Stimulated activated CD4-positive, alpha-beta T cell treated with anti-CD3 and anti-CD28 coated beads, Interleukin-15, amount 100 ng/mL, for 48 hours (primary cell): ENCODE measurements at regions not wholly inside any gene's neighbourhood (a gene's known extent, or its start where the extent isn't known, plus 50 kb on each side); places are given as distances from the start of the nearest gene placed in this dataset.

ENCODE experiments used
- DNase-seq, 2 donors: peaks; one replicate each; pipeline ENCODE4 v3.0.0-alpha.2; 2020; ENCODE audit warnings: low read depth in 2 of 2

DNA sequence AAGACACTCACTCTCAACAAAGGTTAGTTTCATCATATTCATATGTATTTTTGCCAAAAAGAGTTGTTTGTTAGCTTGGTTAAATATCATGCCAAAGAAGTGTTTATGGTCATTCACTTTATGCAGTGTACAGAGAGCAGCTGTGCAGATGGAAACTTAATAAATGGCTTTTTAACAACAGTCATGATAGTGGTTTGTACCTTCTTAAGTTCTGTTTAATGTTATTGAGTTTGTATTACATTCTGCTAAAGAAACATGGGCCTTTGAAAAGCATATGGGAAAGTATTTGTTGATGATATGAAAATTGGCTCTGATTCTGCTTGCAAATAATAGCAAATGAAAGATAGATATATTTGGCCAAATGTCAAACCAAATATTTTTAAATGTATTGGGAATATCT, 607.3 kb downstream of the NCAM2 start:
- DNase-seq, result no peak

DNA sequence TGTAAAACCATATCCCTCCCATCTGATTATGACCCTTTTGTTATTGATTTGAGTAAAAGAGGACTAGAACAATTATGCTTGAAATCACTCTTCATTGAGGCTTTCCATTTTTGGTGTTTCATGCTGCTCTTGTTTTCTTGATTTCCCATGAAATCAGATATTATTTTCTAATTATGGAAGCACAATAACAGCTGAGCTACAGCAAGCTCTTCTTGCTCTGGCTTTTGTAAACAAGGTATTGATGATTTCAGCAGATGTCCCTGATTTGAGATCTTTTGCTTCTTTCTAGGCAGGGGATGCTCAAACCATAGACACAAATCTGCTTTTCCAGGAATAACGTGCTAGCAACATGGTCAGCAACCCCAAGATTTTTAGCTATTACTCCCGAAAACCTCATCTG, 607.8 kb downstream of the NCAM2 start:
- DNase-seq, result no peak

- no peak for DNase-seq
Observed at GRCh38 chr21:21612466-21612865, 614.3 kb downstream of the NCAM2 start.

DNA sequence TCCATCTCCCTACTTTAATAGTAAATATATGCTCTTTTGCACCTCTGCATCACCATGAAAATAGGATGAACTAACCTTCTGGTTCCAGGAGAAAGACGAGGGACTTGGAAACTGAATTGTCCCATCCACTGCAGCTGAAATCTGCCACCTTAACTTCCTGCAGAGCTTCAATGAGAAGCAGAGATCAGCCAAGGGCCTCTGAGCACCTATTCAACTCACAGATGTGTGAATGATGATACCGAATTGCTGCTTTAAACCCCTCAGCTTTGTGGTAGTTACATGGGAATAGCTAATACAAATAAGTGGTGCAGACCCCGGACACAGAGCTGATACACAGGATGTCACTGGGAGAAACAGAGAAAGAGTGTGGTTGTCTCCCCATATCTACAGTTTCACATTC, 616.8 kb downstream of the NCAM2 start:
- DNase-seq, result no peak

DNA sequence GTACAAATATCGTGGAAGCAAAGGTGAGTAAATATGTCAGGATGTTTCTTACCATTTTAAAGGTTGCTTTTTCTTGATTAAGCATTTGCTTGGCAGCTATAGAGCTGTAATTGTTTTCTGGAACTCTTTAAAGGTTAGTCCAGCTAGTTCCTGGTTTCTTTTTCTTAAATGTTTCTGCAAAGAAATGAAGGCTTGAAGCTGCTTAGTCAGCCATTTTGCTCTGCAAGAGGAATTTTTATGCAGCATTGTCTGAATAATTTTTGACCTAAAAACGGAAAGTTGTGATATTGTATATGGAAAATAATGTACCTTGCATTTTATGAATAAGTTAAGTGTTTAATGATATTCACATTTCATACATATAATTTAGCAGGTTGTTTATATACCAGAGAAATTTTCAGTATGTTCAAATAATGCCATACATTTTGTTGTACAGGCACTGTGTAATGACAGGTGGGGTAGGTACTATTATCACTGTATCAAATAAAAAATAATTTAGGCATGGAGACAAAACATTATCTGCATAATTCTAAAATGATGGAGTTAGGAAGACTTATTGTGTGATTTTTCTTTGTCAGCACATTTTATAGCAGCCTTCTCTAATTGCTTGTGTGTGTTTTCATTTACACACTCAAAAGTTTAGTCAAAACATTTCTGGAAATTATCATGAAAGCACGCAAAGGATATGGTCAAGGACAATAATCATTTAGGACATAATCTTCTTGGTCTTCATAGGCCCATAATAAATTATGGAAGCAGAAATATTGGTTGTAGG, 624.4 kb downstream of the NCAM2 start:
- DNase-seq, result no peak

- DNase-seq, result no peak
Observed at GRCh38 chr21:21624674-21625073, 626.5 kb downstream of the NCAM2 start.

GRCh38 chr21:21631961-21632360, 633.8 kb downstream of the NCAM2 start:
- DNase-seq, result no peak

- no peak for DNase-seq
Observed at GRCh38 chr21:21632926-21633325, 634.7 kb downstream of the NCAM2 start.

- no peak for DNase-seq
Observed at GRCh38 chr21:21661741-21662140, 663.5 kb downstream of the NCAM2 start.

- no peak for DNase-seq
Observed at GRCh38 chr21:21662776-21663175, 664.6 kb downstream of the NCAM2 start.

DNA sequence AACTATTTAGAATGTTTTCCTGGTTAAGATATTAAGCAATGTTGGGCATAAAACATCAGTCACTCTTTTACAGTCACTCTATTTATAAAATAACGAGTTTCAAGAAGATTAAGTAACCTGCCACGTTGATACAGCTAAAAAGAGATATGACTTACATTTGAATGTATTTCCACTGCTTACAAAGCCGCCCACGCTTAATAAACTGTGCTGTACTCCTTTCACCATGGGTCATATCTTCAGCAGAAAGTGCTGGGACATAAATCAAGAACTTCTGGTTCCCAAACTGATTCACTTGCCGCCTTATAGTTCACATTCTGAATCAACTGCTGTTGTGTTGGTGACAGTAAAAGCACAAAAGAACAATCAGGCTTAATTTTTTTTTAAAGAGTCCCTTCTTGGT, 666.7 kb downstream of the NCAM2 start:
- no peak for DNase-seq

GRCh38 chr21:21666689-21667088, 668.5 kb downstream of the NCAM2 start:
- DNase-seq, result no peak

- no peak for DNase-seq
Observed at GRCh38 chr21:21668198-21668597, 670.0 kb downstream of the NCAM2 start.

GRCh38 chr21:21673959-21674358, 675.8 kb downstream of the NCAM2 start:
- DNase-seq, result no peak

DNA sequence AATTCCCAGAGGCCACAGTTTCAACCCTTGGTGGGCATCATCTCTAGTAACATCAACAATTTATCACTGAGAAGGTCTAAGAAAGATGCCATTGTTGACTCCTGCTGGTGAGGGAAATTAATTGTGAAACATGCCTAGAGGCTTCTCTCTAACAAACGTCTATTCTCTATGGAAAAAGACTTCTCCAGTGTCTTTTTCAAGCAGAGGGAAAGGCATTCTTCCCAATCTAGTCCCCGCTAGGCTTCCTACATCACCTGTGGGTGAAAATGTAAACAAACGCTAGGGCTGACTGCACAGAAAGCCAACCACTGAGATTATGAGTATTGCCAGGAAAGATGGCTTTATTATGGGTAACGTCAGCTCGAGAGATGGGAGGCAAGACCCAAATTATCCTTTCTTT, 677.4 kb downstream of the NCAM2 start:
- DNase-seq, result no peak

DNA sequence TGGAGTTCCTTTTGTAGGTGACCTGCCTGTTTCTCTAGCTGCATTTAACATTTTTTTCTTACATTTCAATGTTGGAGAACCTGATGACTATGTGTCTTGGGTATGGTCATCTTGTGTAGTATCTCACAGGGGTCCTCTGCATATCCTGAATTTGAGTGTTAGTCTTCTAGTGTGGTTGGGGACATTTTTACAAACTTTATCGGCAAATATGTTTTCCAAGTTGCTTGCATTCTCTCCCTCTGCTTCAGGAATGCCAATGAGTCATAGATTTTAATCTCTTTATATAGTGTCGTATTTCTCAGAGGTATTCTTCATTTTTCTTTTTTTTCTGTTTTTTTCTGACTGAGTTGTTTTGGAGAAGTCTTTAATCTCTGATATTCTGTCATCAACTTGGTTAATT, 684.0 kb downstream of the NCAM2 start:
- no peak for DNase-seq

DNA sequence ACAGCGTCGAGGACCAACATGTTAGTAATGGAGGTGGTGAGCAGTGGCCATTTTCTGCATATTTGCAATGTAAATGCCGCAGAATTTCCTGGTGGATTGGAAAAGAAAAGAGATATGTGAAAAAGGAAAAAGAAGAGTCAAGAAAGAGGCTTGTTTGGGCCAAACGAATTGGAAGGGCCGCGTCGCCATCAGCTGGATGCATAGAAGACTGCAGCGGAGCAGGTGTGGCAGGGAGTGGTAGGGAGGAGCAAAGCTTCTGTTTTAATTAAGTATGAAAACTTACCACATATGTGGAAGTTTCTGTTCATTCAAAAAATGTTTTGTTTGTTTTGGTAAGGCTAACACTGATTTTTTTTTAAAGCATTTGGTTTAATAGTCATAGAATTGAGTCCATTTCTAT, 690.7 kb downstream of the NCAM2 start:
- no peak for DNase-seq

DNA sequence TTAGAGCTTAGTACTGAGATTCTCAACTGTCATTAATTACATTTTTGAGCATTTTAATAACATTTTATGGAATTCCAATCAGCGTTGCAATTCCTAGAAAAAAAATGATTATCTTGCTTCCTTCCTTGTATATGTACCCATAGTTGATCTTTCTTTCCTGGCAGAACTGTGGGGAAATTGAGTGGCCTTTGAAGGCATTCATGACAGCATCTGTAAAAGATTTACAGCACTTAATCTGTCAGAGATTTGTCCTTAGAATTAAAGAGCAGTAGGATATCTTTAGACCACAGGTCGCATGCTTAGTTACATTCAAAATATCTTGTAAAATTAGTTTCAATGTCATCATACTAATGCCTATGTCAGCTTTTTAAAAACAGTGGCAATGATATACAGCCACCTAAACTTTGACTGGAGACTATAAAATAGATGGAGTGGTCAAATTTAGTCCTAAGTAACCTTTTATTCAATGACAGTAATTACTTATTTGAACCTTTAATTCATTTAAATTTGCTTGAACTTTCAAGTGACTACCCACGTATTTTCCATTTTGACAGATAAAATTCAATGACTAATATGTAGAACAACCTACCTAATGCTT, 692.0 kb downstream of the NCAM2 start:
- DNase-seq, result no peak

GRCh38 chr21:21712748-21713520, 714.7 kb downstream of the NCAM2 start:
- DNase-seq, result no peak

GRCh38 chr21:21713651-21714180, 715.5 kb downstream of the NCAM2 start:
- no peak for DNase-seq

DNA sequence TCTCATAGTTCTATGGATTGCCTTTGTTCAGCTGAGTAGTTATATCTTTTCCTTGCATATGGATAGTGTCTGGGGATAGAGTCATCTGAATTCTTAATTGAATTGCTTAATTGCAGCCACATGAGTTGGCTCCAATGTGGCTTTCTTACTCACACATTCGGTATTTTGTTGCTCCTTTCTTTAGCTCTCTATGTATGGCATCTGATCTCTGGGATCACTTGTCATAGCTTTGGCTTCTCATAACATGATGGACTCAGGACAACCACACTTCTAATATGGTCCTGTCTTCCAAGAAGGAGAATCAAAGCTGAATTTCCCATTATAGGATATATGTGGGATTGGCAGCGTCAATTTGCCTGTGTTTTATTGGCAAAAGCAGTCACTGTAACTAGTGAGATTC, 716.2 kb downstream of the NCAM2 start:
- DNase-seq, result no peak

- DNase-seq, result no peak
Observed at GRCh38 chr21:21715266-21715969, 717.2 kb downstream of the NCAM2 start.
